NCI-H1436 (cell line): ENCODE measurements at regions not wholly inside any gene's neighbourhood (a gene's known extent, or its start where the extent isn't known, plus 50 kb on each side); places are given as distances from the start of the nearest gene placed in this dataset.

Experiments
- DNase-seq: peaks from one replicate; lab custom pipeline; 2025; lab: John Stamatoyannopoulos, UW

- DNase-seq = no peak
Measured at GRCh38 chr4:155616117-155616516, 50.5 kb upstream of the GUCY1A1 start.

- no peak for DNase-seq
Measured at GRCh38 chr4:155615081-155615887, 51.4 kb upstream of the GUCY1A1 start.

- DNase-seq = no peak
Measured at GRCh38 chr4:155614111-155614762, 52.4 kb upstream of the GUCY1A1 start.

GRCh38 chr4:155612074-155612473 lies 54.6 kb upstream of the GUCY1A1 start:
- no peak for DNase-seq

GRCh38 chr4:155611501-155611900 lies 55.1 kb upstream of the GUCY1A1 start:
- no peak for DNase-seq

- no peak for DNase-seq
Measured at GRCh38 chr4:155610143-155610542, 56.5 kb upstream of the GUCY1A1 start.

- DNase-seq = no peak
Measured at GRCh38 chr4:155609455-155610059, 57.1 kb upstream of the GUCY1A1 start.

- no peak for DNase-seq
Measured at GRCh38 chr4:155608225-155608885, 58.3 kb upstream of the GUCY1A1 start.

- no peak for DNase-seq
Measured at GRCh38 chr4:155607481-155607880, 59.2 kb upstream of the GUCY1A1 start.

GRCh38 chr4:155604718-155605626 lies 61.7 kb upstream of the GUCY1A1 start:
- DNase-seq = no peak

GRCh38 chr4:155603360-155603891 lies 63.2 kb upstream of the GUCY1A1 start:
- DNase-seq = no peak

- DNase-seq = no peak
Measured at GRCh38 chr4:155602351-155603140, 64.1 kb upstream of the GUCY1A1 start.

- no peak for DNase-seq
Measured at GRCh38 chr4:155600244-155600643, 66.4 kb upstream of the GUCY1A1 start.

- no peak for DNase-seq
Measured at GRCh38 chr4:155599596-155599995, 67.1 kb upstream of the GUCY1A1 start.

GRCh38 chr4:155599085-155599484 lies 67.6 kb upstream of the GUCY1A1 start:
- no peak for DNase-seq

- DNase-seq = no peak
Measured at GRCh38 chr4:155597933-155598451, 68.7 kb upstream of the GUCY1A1 start.

GRCh38 chr4:155597281-155597680 lies 69.4 kb upstream of the GUCY1A1 start:
- DNase-seq = no peak

GRCh38 chr4:155593793-155594192 lies 72.9 kb upstream of the GUCY1A1 start:
- no peak for DNase-seq

- no peak for DNase-seq
Measured at GRCh38 chr4:155592938-155593297, 73.7 kb upstream of the GUCY1A1 start.
